ENCODE measurements at regions not wholly inside any gene's neighbourhood (a gene's known extent, or its start where the extent isn't known, plus 50 kb on each side); places are given as distances from the start of the nearest gene placed in this dataset.
A peak's percentile ranks its signal among the peaks of the same experiment; 100 is the strongest.
"Not testable (repeated sequence)": the region's sequence is repeated elsewhere in the genome, so short reads cannot be mapped to it uniquely, and the experiment has no call there.

DNA sequence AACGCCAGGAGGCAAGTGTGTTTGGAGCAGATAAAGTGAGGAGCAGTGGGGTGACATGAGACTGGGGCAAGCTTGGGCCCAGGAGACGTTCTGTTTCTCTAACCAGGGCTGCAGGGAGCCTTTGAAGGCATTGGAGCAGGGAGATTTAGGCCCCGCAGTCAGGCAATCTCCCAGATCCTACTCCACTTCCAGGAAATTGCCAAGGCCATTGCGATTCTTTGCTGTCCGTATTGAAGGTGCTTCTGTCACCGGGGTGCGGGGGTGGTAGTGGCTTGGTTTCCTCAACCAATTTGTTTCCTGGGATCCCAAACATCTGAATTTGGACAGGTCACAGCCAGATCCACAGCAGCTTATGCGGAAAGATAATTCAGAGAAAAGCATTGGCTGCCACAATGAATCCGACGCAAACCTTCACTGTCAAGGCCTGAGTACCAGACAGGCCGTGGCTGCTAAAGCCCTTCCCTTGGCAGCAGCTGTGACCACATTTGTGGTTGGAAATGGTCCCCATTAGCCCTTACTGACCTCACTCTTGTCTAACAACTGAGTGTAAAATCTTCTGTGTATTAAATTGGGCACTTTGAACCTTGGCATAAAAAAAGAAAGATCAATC lies 385.6 kb downstream of the PTPRU start:
- DNase-seq (ENCODE audit: low read depth), result peak; percentile 62

DNA sequence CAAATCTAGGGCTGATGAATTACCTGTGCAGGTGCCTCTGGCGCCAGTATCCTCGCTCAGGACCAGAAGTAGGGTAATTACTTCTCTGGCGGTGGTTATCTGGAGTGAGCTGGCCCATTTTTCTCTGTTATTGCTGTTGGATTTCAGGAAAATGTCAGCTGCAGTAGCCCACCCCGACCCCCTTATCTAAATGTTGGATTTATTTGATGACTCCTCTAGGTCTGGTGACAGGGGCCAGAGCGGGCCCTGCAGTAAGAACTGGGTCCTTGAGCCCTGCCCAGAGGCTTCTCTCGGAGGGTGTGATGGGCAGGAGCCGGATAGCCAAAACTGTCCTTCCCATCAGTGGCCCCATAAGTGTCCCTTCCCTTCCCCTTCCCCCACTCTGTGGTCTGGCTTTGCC lies 384.3 kb downstream of the PTPRU start:
- DNase-seq (ENCODE audit: low read depth), result no peak

DNA sequence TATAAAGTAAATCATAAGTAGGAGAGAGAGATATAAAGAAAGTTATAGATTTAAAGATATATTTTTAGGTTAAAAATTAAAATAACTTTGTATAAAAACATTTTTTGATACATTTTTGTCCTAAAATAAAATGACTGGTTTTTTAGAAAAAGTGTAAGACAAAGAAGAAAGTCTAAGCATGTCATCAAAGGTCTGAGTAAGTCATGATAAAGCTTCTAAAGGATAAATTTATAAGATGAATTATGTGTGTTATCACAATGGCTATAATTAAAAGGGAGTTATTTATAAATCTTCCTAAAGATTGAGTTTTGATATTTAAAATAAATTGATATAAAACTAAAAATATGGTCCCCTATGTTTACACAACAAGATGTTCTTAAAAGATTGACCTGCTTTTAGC lies 370.9 kb downstream of the PTPRU start:
- DNase-seq (ENCODE audit: low read depth), result peak; percentile 29

DNA sequence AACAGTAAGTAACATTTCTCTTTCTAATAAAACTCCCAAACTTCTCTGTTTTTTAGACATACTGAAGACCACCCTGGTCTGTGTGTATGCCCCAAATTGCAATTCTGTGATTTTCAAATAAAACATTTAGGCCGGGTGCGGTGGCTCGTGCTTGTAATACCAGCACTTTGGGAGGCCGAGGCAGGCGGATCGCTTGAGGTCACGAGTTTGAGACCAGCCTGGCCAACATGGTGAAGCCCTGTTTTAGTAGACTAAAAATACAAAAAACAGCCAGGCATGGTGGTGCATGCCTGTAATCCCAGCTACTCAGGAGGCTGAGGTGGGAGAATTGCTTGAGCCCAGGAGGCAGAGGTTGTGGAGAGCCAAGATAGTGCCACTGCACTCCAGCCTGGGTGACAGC lies 368.5 kb downstream of the PTPRU start:
- not testable (repeated sequence) for DNase-seq (ENCODE audit: low read depth)

DNA sequence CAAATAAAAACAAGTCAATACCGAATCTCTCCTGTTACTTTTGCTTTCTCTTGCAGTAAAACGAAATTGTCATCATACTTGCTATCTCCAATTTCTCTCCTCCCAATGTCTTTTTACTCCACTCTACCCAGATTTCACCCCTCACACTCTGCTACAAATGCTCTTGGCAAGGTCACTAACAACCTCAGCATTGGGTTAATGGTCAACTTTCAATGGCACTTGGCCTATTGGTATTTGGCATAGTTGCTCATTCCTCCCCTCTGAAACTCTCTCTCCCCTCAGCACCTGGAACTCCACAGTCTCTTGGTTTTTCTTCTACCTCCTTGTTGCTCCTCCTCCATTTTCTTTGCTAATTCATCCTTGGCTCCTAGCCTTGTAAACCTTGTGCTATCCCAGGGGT lies 367.3 kb downstream of the PTPRU start:
- DNase-seq (ENCODE audit: low read depth), result no peak

DNA sequence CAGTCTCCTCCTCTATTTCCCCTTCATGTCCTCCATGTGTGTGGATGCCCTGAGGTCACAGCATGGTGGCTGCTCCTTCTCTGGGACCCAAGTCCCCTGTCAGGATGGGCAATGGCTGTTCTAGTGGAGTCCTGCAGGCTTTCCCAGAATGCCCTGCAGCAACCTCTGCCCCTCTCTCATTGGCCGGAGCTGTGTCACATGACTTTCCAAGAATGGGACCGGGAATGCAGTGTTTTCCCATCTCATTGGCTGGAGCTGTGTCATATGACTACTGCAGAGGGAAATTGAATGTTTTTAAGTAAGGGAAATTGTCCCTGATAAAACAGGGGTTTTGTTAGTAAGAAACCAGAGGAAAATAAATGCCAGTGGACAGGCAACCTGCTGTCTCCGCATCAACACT lies 365.9 kb downstream of the PTPRU start:
- DNase-seq (ENCODE audit: low read depth), result no peak

DNA sequence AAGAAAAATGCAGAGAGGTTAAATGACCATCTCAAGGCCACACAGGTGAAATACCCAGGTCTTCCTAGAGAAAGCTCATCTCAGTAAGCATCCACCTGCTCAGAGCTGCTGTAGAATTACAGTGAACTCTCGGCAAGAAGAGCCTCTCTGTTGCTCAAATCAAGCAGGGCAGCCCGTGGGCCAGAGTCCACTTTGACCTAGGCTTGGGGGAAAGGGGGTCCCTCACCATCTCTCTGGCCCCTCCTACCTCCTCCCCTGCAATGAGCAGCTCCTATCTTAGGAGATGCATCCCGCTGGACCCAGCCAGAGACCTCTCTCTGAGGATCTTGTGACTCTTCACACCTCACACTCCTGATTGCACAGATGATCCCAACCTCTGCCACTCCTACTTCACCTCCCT lies 364.7 kb downstream of the PTPRU start:
- DNase-seq (ENCODE audit: low read depth), result no peak

DNA sequence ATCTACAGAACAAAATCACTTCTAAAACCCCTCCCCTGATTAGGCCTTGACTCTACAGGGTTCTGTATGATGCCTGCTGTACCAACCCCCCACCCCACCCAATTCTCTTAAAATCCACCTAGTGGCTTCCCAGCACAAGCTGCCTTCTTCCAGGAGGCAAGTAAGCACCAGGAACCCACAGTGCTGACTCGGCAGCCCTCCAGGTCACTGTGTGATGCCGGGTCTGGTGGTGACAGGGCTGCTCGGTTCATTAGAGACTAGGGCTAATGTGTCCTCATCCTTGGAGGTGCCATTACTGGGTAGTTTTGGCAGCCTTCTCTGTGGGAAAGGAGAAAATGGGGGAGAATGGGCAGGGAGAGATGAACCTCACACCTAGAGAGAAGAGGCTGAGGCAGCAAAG lies 363.5 kb downstream of the PTPRU start:
- no peak for DNase-seq (ENCODE audit: low read depth)

DNA sequence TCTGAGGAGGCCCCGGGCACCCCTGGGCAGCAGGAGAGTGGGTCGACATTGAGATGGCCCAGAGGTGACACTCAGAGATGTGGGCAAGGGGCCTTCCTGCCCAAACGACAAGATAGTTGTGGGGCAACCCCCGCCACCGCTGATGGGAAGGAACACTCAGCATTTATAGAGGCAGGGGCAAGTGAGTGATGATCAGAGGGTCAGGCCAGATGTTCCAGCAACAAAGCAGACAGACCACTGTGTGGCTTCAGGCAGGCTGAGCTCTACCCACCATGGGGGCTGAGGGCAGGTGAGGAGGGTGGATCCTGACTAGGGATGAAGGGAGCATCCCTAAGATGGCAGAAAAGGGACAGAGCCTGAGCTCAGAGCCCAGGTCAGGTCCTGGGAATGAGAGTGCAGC lies 362.7 kb downstream of the PTPRU start:
- no peak for DNase-seq (ENCODE audit: low read depth)

DNA sequence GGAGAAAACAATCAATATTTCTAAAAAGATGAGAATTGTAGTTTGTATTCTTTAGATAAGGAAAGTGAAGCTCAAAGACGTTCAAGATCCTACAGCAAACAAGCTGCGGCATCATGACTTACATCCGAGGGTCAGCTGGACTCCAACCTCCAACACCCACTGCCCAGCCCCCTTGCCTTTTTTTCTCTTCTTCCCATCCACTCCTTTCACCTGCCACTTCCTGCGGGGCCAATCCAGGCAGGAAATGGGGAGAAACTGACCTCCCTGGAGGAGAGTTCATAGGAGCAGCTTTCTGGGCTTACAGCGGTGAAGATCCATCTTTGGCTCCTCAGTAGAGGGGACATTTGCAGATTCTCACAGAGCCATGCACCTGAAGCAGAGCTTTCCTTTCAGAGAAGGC lies 361.5 kb downstream of the PTPRU start:
- DNase-seq (ENCODE audit: low read depth), result no peak

DNA sequence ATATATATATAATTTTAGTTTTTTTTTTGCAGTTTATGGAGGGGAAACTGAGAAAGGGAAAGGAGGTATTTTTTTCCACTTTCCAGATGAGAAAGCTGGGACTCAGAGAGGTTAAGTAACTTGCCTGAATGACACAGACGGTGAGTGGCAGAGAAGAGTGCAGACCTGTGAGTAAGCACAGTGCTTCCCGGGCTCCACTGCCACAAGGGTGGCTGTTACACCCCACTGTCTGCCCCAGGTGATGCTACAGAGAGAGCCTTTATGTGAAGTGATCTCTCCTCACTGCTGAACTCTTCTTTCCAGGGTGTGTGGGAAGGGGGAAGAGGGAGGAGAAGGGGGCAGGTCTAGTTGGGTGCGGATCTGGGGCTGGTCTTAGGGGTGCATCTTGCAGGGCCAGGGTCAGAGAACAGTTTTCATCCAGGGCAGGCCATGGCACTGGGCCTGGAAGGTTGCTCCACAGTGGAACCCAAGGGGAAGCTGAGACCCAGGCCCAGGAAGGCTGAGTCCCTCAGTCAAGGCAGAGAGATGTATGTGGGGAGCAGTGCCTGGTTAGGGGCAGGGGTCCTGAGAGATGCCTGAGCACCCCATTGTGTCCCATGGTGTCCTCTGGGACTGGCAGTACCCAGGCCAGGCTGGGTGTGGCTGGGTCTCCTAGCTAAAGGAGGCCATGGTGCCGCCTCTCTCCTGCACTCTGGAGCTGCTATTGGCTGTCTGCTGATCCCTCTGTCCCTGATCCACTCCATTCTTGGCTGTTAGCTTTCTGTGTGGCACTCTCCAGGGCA lies 357.5 kb downstream of the PTPRU start:
- DNase-seq (ENCODE audit: low read depth), result no peak

DNA sequence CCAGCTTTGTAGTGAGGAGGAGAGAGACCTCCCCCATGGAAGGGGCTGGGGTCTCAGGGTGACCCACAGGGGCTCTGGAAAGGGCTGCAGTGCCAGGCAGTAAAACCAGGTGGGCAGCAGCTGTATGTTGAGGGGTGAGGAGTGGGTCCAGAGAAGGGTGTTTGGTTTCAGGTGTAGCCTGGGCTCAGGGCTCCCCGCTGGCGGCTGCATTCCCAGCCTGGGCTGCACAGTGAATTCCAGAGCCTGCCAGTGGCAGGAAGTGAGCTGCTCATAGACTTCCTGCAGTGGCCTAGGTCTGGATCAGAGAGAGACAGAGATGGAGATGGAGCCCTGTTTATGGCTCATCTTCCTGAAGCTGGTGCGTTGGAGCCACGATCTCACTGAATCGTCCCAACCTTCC lies 356.4 kb downstream of the PTPRU start:
- no peak for DNase-seq (ENCODE audit: low read depth)

DNA sequence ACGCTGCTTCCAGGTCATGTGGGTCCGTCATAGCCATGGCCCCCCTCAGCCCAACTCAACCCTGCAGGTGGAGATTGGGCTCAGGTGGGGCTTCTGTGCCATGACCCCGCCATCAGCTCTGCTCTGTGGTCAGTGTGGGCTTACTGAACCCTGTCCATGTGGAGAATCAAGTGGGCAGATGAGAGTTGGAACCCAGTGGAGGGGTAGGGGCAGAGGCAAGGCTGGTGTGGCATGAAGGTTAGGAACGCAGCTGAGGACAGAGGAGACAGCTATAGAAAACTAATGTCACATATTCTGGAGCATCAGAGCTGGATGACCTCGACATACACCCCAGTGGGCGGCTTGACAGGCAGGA lies 355.9 kb downstream of the PTPRU start:
- no peak for DNase-seq (ENCODE audit: low read depth)

DNA sequence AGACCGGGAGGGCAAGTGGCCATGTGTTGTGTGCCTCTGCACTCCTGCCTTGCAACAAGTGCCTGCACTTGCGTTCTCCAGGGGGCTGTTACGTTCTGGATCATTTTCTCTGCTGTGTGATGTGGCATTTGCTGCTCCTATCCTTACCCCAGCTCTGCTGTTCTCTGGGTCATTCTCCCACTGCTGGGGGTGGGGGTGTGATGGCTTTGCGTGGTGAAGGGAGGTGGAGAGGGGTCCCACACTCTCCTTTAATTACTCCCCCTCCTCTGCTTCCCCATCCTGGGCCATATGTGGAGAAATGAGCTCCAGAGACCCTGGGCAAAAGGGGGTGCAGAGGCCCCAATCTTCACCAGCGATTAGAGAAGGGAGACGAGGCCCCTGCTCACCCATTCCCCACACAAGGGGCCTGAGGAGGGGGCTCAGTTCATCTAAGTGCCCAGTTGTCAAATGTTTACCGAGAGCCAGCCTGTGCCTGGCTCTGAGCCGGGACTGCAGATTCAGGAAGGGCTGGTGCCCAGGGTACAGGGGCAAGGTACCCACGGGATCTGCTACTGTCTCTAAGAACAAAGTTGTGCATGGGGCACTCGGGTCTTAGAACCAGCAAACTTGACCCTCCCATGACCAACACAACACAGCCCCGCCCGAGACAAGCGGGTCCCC lies 355.4 kb downstream of the PTPRU start:
- DNase-seq (ENCODE audit: low read depth), result no peak

DNA sequence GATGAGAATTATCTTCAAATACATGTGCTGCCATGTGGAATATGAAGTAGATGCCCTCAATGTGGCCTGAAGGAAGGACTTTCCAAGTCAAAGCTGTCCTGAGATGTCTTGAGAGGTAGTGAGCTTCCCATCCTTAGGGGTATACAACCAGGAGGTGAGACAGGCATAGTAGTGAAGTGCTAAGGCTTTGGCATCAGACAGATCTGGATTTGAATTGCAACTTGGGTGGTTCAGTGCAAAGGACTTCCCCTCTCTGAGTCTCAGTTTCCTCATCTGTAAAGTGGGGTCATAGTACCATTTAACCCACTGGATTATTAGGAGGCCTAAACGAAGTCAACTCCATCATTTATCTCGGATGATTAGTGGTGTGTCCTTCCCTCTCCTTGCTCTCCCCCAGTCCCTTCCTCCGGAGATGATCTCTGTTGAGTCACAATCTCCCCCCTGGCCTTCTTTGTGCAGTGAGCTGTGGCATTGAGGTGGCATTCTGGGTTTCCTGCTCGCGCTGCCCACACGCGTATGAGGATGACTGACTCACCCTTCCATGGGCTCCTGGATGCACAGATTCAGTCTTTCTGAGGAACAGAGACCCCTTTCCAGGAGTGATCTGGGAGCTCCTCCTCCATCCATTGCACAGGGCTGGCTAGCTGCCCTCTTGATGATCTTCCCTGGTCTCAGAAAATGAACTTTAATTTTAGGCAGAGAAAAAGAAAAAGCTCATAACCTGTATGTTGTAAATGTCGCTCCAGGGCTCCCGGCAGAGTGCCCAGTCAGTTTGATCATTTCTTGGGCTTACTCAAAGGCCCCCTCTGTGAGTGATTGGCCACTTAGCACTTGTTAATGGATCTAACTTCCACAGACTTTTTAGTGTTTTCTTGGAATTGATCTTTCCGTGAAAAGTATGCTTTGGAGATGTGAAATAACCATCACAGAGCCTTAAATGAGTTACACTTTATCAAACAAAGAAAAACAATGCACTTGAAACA lies 354.6 kb downstream of the PTPRU start:
- DNase-seq (ENCODE audit: low read depth), result peak; percentile 39

DNA sequence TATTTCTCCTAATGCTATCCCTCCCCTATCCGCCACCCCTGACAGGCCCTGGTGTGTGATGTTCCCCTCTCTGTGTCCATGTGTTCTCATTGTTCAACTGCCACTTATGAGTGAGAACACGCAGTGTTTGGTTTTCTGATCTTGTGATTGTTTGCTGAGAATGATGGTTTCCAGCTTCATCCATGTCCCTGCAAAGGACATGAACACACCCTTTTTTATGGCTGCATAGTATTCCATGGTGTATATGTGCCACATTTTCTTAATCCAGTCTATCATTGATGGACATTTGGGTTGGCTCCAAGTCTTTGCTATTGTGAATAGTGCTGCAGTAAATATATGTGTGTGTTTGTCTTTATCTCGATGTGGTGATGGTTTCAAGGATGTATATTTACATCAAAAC lies 353.4 kb downstream of the PTPRU start:
- not testable (repeated sequence) for DNase-seq (ENCODE audit: low read depth)

DNA sequence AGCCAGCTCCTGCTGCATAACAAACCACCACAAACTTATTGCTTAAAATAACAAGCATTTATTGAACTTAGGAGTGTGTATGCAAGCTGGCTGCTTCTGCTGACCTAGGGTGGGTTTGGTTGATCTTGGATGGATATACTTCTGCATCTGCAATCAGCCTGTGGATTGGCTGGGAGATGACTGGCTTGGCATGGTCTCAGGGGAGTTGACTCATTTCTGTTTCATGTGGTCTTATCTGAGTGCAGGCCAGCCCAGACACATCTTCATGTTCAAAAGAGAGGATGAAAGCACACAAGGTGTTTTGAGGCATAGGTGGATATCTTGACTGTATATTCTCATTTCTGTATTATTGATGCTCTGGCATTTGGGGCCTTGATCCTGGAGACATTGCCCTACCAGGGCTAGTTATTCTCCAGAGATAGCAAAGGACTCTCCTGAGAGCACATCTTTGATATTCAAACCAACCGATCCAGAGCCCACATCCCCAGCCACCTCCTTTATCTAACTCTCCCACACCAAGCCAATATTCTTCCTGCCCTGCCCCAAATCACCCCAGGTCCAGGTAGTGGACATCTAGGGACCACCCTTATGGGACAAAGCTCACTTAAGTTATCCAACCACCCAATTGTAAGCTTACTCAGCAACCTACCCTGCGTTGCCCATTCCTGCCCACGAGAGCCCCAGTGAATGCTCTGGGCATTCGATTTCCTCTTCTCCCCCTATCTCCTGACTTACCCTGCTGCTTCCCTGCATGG lies 350.8 kb downstream of the PTPRU start:
- DNase-seq (ENCODE audit: low read depth), result peak; percentile 38

DNA sequence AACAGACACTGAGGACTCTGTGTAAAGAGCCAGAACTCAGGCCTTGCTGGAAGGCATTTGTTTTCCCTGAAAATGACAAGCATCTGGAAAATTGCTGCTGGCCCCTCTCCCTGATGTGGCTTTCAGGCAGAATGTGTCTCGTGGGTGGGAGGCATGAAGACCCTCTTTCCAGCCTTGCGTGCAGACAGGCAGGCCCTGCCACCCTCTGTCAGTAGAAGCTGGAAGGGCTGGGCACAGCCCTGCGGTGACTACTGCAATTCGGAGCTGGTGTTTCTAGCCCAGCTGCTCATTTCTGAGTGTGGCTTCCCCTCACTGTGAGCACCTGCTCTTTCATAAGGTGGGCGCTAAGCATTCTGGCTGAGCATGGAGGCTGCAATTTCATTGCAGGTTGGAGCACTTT lies 349.9 kb downstream of the PTPRU start:
- no peak for DNase-seq (ENCODE audit: low read depth)

DNA sequence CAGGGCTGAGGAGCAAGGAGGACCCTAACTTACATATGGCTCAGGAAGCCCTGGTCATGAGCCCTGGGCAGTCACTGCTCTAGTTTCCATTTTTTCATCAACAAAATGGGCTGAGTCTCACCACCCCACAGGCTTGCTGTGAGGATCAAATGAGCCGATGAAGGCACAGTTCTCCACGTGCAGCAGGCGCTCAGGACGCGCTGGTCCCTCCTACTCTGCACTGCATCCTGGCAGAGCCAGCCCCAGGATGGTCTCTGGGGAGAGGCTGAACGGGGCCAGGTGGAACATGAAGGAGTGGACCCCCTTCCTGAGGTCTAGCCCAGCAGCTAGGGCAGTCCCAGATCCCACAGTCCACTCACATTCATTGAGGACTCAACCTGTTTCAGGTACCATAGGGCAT lies 349.3 kb downstream of the PTPRU start:
- no peak for DNase-seq (ENCODE audit: low read depth)

DNA sequence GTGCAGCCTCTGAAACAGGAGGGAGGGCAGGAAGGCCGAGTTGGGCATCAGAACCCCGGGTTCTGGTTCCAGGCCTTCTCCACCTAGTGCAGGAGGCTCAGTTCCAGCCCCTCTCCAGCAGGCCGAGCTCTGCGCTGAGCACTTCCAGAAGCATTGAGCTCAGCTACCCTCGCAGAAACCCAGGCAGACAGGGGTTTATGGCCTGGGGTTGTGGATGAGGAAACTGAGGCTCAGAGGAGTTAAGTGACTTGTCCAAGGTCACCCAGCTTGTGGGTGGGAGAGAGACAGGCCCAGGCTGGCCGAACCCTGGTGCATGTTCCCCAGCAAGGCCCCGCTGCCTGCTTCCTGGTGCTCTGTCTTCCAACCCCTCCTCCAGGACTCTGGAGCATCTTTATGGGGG lies 348.9 kb downstream of the PTPRU start:
- DNase-seq (ENCODE audit: low read depth), result no peak

DNA sequence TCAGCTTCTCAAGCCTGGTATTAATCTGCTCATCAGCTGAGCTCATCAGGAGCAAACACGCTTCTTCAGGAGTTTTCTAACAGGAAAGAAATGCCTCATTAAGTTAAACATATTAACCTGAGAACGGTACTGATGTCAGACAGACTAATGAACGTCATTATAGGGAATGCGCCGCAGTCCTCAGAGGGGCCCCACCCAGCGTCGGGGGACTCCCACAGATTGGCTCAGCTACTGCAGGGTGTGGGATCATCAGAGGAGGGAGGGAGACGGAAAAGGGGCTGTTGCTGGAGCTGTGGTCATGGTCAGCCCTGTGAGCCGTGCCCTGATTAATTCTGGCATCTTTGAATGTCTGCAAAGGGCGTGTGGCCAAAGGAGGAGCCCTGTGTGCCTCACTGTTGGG lies 348.5 kb downstream of the PTPRU start:
- no peak for DNase-seq (ENCODE audit: low read depth)

Measured in LHCN-M2 (cell line).